GM12865 (cell line): ENCODE measurements at regions not wholly inside any gene's neighbourhood (a gene's known extent, or its start where the extent isn't known, plus 50 kb on each side); places are given as distances from the start of the nearest gene placed in this dataset.

Experiments
- DNase-seq: peaks from one replicate; pipeline ENCODE4 v3.0.0; 2010; ENCODE audit warnings: low read depth
- H3K4me3 ChIP-seq: 2 replicates; pipeline ENCODE4 v1.5.1; 2011; ENCODE audit warnings: mild to moderate bottlenecking, low read depth, low read length, control low read depth
- CTCF ChIP-seq: IDR thresholded peaks from 2 replicates; pipeline ENCODE4 v1.5.1; 2011; ENCODE audit warnings: low read length, control low read depth, low read depth, inconsistent platforms; ENCODE audit not compliant: insufficient read depth; ENCODE audit errors: missing control alignments

- no peak overlapping the region for H3K4me3 ChIP-seq
- no peak for TF ChIP-seq CTCF
- DNase-seq: no peak
These were observed 345.9 kb downstream of the CDH26 start for GRCh38 chr20:60304026-60304590.

- no peak for DNase-seq
- no peak for TF ChIP-seq CTCF
- H3K4me3 ChIP-seq: no peak overlapping the region
These were observed 346.7 kb downstream of the CDH26 start for GRCh38 chr20:60304931-60305330.

DNA sequence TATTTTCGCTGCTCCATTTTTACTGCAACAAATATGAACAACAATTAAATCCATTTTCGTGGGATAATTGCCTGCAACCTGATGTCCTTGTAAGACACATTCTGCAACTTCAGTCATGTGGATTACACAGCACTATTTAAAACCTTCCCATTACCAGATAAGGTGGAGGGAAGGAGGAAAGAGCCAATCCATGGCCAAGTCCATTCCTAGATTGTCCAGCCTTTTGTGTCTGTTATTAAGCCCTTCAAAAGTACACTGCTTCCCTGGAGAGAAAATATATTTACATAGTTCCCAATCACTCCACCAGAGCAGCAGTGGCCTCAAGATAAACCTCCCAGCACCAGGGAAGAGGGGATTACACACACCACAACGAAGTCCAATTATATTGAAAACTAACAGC lies 347.9 kb downstream of the CDH26 start:
- H3K4me3 ChIP-seq: no peak overlapping the region
- no peak for TF ChIP-seq CTCF
- DNase-seq: no peak

DNA sequence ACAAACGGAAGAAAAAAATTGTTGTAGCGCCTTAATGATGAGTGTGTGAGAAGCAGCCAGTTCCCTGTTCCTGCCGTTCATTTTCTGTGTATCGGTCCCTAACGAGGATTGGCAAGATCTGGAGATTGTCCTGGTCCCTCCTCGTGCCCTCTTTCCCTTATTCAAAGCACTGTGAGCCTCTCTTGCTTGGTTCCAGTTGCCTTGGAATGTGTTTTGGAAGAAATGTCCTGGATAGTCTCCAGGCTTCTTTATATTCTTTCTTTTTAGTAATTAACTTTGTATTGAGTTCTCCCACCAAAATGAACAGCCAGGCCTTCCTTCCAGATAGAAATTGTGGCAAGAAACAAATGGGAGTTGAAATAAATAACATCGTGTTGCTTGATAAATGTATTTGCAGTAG lies 348.3 kb downstream of the CDH26 start:
- TF ChIP-seq CTCF: no peak
- no peak for DNase-seq
- H3K4me3 ChIP-seq: no peak overlapping the region

GRCh38 chr20:60310560-60311349 lies 352.5 kb downstream of the CDH26 start:
- no peak for TF ChIP-seq CTCF
- no peak for DNase-seq
- no peak overlapping the region for H3K4me3 ChIP-seq

DNA sequence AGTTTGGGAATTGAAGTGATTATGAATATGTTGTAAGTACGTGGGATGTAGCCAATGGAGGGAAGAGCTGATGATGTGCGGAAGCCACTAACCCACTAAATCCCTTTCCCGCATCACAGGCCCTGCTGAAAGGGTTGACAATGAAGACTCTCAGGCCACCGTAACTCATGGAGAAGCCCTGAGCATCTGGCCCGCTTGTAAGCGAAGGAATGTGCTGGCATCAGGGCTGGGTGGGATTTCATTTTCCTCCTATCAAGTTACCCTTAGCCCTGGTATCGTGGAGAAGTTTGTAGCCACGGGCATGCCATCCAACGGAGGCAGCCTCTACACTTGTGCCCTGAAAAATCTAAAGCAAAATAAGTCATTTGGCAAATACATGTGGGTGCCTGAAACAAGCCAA lies 355.0 kb downstream of the CDH26 start:
- no peak overlapping the region for H3K4me3 ChIP-seq
- no peak for TF ChIP-seq CTCF
- DNase-seq: no peak

- DNase-seq: no peak
- no peak for TF ChIP-seq CTCF
- no peak overlapping the region for H3K4me3 ChIP-seq
These were observed 355.4 kb downstream of the CDH26 start for GRCh38 chr20:60313614-60314013.
